GM21723 (cell line): ENCODE measurements at regions not wholly inside any gene's neighbourhood (a gene's known extent, or its start where the extent isn't known, plus 50 kb on each side); places are given as distances from the start of the nearest gene placed in this dataset.

Experiments
- ATAC-seq: cut with Tn5 transposase; IDR thresholded peaks from one replicate; pipeline ENCODE4 v1.9.1; 2021; ENCODE audit warnings: mild to moderate bottlenecking, moderate library complexity; ENCODE audit not compliant: unreplicated experiment

GRCh38 chr6:139430899-139431601, 56.6 kb upstream of the CITED2 start:
- no peak for ATAC-seq

GRCh38 chr6:139429580-139430145, 55.2 kb upstream of the CITED2 start:
- ATAC-seq = no peak

GRCh38 chr6:139427199-139427598, 52.8 kb upstream of the CITED2 start:
- ATAC-seq = no peak

- no peak for ATAC-seq
Measured at GRCh38 chr6:139426795-139427194, 52.3 kb upstream of the CITED2 start.

- no peak for ATAC-seq
Measured at GRCh38 chr6:139425780-139426179, 51.3 kb upstream of the CITED2 start.

GRCh38 chr6:139423971-139424667, 49.7 kb upstream of the CITED2 start:
- no peak for ATAC-seq
